Neuronal stem cell (in vitro differentiated cells): ENCODE measurements at regions not wholly inside any gene's neighbourhood (a gene's known extent, or its start where the extent isn't known, plus 50 kb on each side); places are given as distances from the start of the nearest gene placed in this dataset.

Experiments used
- DNase-seq: peaks from one replicate; pipeline ENCODE4 v3.0.0-alpha.2; 2013; ENCODE audit warnings: low spot score
- H2AFZ ChIP-seq: one replicate; pipeline ENCODE4 v1.6.1; 2013; ENCODE audit warnings: mild to moderate bottlenecking, low read length, inconsistent platforms
- H2AK5ac ChIP-seq: 2 replicates; pipeline ENCODE4 v1.6.1; 2013; ENCODE audit warnings: low read depth, mild to moderate bottlenecking, inconsistent platforms, low read length, moderate library complexity, mixed read lengths
- H2BK120ac ChIP-seq: 2 replicates; pipeline ENCODE4 v1.6.1; 2013; ENCODE audit warnings: low read depth, mild to moderate bottlenecking, inconsistent platforms, low read length, moderate library complexity, mixed read lengths
- H2BK12ac ChIP-seq: one replicate; pipeline ENCODE4 v1.6.1; 2013; ENCODE audit warnings: low read length, inconsistent platforms
- H2BK15ac ChIP-seq: 2 replicates; pipeline ENCODE4 v1.6.1; 2013; ENCODE audit warnings: mild to moderate bottlenecking, low read length, inconsistent platforms, mixed read lengths
- H2BK5ac ChIP-seq: one replicate; pipeline ENCODE4 v1.6.1; 2013; ENCODE audit warnings: inconsistent platforms, mild to moderate bottlenecking, low read length, moderate library complexity
- H3K14ac ChIP-seq: one replicate; pipeline ENCODE4 v1.6.1; 2013; ENCODE audit warnings: low read length, inconsistent platforms
- H3K18ac ChIP-seq: 2 replicates; pipeline ENCODE4 v1.6.1; 2013; ENCODE audit warnings: low read length, inconsistent platforms
- H3K23ac ChIP-seq: 2 replicates; pipeline ENCODE4 v1.6.1; 2013; ENCODE audit warnings: low read depth, mild to moderate bottlenecking, mixed read lengths, low read length, inconsistent platforms; ENCODE audit not compliant: poor library complexity
- H3K27ac ChIP-seq: replicated peaks from 3 replicates; pipeline ENCODE4 v1.5.1; 2013; ENCODE audit warnings: low read length, inconsistent platforms
- H3K27me3 ChIP-seq, 3 experiments: 2 replicates each; pipeline ENCODE4 v1.6.1; 2013; ENCODE audit warnings: low read length in 3 of 3, mild to moderate bottlenecking in 2 of 3, inconsistent platforms in 1 of 3, low read depth in 1 of 3, mixed read lengths in 1 of 3, moderate library complexity in 1 of 3; ENCODE audit not compliant: control insufficient read depth in 3 of 3, insufficient read depth in 3 of 3
- H3K36me3 ChIP-seq, 2 donors: replicated peaks in 1 of 2; 2 replicates each; pipeline ENCODE4 v1.6.1; 2013; ENCODE audit warnings: low read length in 2 of 2; ENCODE audit not compliant: control insufficient read depth in 2 of 2, insufficient read depth in 2 of 2
- H3K4ac ChIP-seq: 2 replicates; pipeline ENCODE4 v1.6.1; 2013; ENCODE audit warnings: inconsistent platforms, mild to moderate bottlenecking, low read length, moderate library complexity
- H3K4me1 ChIP-seq, 2 donors: 1 replicate in 1 of 2; 2 replicates in 1 of 2; pipeline ENCODE4 v1.6.1; 2013; ENCODE audit warnings: low read length in 2 of 2, low read depth in 1 of 2; ENCODE audit not compliant: control insufficient read depth in 2 of 2, insufficient read depth in 1 of 2
- H3K4me2 ChIP-seq: one replicate; pipeline ENCODE4 v1.6.1; 2013; ENCODE audit warnings: mild to moderate bottlenecking, low read length, inconsistent platforms; ENCODE audit not compliant: insufficient read depth, poor library complexity, severe bottlenecking
- H3K4me3 ChIP-seq, 2 donors: 2 replicates each; pipeline ENCODE4 v1.5.1; 2013; ENCODE audit warnings: low read length in 2 of 2, mild to moderate bottlenecking in 2 of 2, inconsistent platforms in 1 of 2, moderate library complexity in 1 of 2
- H3K79me1 ChIP-seq: one replicate; pipeline ENCODE4 v1.6.1; 2013; ENCODE audit warnings: low read depth, mild to moderate bottlenecking, inconsistent platforms, low read length, moderate library complexity
- H3K9ac ChIP-seq: one replicate; pipeline ENCODE4 v1.6.1; 2013; ENCODE audit warnings: mild to moderate bottlenecking, low read depth, low read length, inconsistent platforms; ENCODE audit not compliant: poor library complexity
- H3K9me3 ChIP-seq, 2 donors: replicated peaks in 1 of 2; 2 replicates each; pipeline versions ENCODE3 to v1.6.1; 2013; ENCODE audit warnings: low read length in 2 of 2, mild to moderate bottlenecking in 2 of 2, inconsistent platforms in 1 of 2, low read depth in 1 of 2, mixed read lengths in 1 of 2, moderate library complexity in 1 of 2; ENCODE audit not compliant: control insufficient read depth in 2 of 2, insufficient read depth in 1 of 2
- H4K8ac ChIP-seq: one replicate; pipeline ENCODE4 v1.6.1; 2013; ENCODE audit warnings: low read depth, mild to moderate bottlenecking, inconsistent platforms, low read length, moderate library complexity
- H4K91ac ChIP-seq: one replicate; pipeline ENCODE4 v1.6.1; 2013; ENCODE audit warnings: low read length, low read depth, mild to moderate bottlenecking, inconsistent platforms; ENCODE audit not compliant: poor library complexity
- WGBS, 2 donors: extraction: QIAGEN DNeasy Blood & Tissue Kit; methylation state at CpG; one replicate each; pipeline ENCODE4 v1.1.7; 2013; ENCODE audit warnings: missing lambda C conversion rate in 2 of 2, mixed read lengths in 1 of 2; ENCODE audit not compliant: insufficient read length in 2 of 2, insufficient replicate concordance in 1 of 2; ENCODE audit errors: extremely low coverage in 2 of 2; 5-methylcytosine and 5-hydroxymethylcytosine counted together

DNA sequence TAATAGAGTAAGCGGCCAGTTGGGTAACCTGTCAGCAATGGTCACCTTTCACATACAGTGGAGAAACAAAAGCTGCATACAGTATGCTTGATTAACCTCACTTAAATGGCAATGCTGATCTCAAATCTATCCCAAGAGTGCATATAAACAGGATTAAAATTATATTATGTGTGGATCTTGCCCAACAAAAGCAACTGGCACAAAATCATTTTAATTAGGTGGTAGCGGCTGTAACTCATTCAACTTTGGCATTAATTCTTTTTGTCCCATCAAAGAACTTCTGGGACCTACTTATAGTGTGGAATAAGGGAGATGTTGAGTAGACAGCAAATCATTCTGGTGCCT is 167.8 kb upstream of the VRK2 start:
- H2AFZ ChIP-seq, result no peak overlapping the region
- no peak overlapping the region for H3K4ac ChIP-seq
- no peak overlapping the region for H3K4me2 ChIP-seq
- H3K9ac ChIP-seq, result no peak overlapping the region
- no peak overlapping the region for H4K8ac ChIP-seq
- H4K91ac ChIP-seq, result no peak overlapping the region
- H2BK5ac ChIP-seq, result no peak overlapping the region
- no peak overlapping the region for H2BK15ac ChIP-seq
- no peak overlapping the region for H2BK12ac ChIP-seq
- H3K9me3 ChIP-seq, result no peaks in the 10 kb centered on the region
- no peak overlapping the region for H2AK5ac ChIP-seq
- H3K79me1 ChIP-seq, result no peaks in the 10 kb centered on the region
- H3K36me3 ChIP-seq, result no peaks in the 10 kb centered on the region
- H3K27ac ChIP-seq, result no peak overlapping the region
- H3K18ac ChIP-seq, result no peak overlapping the region
- H3K27me3 ChIP-seq, result no peaks in the 10 kb centered on the region
- WGBS, 2 donors, result no CpG with 5 or more reads among the region's 2 CpGs
- no peak overlapping the region for H2BK120ac ChIP-seq
- no peaks in the 10 kb centered on the region for H3K4me1 ChIP-seq
- DNase-seq, result no peak
- no peak overlapping the region for H3K14ac ChIP-seq
- no peak overlapping the region for H3K4me3 ChIP-seq
- no peak overlapping the region for H3K23ac ChIP-seq

DNA sequence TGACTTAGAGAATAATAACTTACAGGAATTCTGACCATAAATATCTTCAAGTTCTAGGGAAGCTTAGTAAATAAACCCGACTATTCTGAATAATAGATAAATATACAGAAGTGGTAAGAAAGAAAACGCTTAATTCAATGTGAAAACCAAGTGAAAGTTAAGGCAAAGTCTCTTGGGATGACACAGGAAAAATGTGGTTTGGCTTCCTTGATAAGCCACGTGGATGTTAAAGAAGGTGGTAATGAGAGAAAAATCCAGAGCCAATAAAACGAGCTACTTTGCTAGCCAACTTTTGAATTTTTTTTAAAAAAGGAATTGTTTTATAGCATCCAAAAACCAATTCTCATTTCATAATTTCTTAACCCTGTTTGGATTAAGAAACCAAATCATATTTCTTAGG is 166.2 kb upstream of the VRK2 start:
- Histone ChIP-seq H3K23ac (no peak overlapping the region), H3K27ac (no peak overlapping the region), H3K27me3 (no peaks in the 10 kb centered on the region), H3K9ac (no peak overlapping the region), H4K8ac (no peak overlapping the region), H3K4me2 (no peak overlapping the region), H3K4me3 (no peak overlapping the region), H3K14ac (no peak overlapping the region), H3K4ac (no peak overlapping the region), H3K9me3 (no peaks in the 10 kb centered on the region), H2BK12ac (no peak overlapping the region), H3K36me3 (no peaks in the 10 kb centered on the region), H3K79me1 (no peaks in the 10 kb centered on the region), H2BK15ac (no peak overlapping the region), H2BK120ac (no peak overlapping the region), H3K18ac (no peak overlapping the region), H2AFZ (no peak overlapping the region), H3K4me1 (no peaks in the 10 kb centered on the region), H2BK5ac (no peak overlapping the region), H4K91ac (no peak overlapping the region), H2AK5ac (no peak overlapping the region)
- no peak for DNase-seq
- WGBS, 2 donors, result no CpG with 5 or more reads among the region's 4 CpGs

DNA sequence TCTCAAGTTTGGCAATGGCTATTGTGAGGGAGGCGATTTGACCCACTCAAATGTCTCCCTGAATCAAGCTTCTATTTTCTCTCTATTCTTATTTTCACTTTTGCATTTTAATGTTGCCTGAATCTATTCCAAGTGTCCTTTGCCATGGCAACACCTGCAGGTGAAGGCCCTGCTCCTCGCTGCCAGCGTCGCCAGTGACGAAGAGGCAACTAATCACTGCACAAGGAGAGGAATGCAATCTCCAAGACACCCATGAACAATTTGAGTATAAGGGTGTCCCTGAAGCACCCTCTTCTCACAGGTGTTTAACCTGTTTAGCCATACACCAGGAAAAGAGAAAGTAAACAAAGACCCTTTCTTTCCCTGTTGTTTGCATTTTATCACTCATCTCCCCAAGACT is 165.6 kb upstream of the VRK2 start:
- Histone ChIP-seq H3K18ac (no peak overlapping the region), H3K4me1 (no peaks in the 10 kb centered on the region), H3K9ac (no peak overlapping the region)

DNA sequence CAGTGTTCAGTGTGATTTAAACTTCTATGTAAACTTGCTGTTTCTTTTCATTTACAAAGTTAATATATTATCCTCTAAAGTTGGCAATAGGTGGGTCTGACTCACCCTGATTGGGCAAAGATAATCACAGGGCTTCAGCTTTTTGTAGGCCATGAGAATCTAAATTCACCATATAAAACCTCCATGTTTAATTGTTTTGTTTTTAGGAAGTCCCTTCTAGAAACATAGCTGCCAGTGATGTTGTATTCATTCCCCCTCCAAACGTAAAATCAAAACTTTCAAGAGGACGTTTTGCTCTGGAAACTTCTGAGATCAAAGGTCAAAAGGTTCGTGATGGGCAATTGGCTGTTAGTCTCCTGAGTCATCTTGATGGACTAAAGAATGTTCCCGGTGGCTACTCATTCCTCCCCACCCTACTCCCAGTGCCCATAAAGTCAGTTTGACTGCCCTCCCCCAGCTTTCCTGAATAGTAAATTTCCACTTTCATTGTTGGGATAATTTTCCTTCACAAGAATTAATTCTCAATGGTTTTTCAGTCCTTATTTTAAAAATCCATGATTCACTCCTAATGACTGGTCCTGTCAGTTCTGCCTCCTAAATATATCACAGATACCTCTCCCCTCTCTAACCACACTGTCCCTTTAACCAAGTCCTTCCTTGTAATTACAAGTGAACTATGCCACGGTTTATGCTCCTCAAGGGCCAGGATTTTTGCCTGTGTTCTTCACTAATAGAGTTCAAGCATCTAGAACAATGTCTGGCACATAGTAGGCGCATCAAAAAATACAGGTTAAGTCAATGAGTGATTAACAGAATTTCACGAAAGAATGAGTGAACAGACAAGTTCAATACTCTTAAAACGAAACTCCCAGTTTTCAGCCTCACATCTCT is 164.4 kb upstream of the VRK2 start:
- Histone ChIP-seq H2BK5ac (no peak overlapping the region), H2AFZ (no peak overlapping the region), H3K23ac (no peak overlapping the region), H3K14ac (no peak overlapping the region), H3K18ac (no peak overlapping the region), H3K9ac (no peak overlapping the region), H4K91ac (no peak overlapping the region), H3K27me3 (no peaks in the 10 kb centered on the region), H2BK120ac (no peak overlapping the region), H3K79me1 (no peaks in the 10 kb centered on the region), H2BK15ac (no peak overlapping the region), H3K9me3 (no peaks in the 10 kb centered on the region), H2BK12ac (no peak overlapping the region), H2AK5ac (no peak overlapping the region), H4K8ac (no peak overlapping the region), H3K4me2 (no peak overlapping the region), H3K4me1 (no peaks in the 10 kb centered on the region), H3K4ac (no peak overlapping the region), H3K36me3 (no peaks in the 10 kb centered on the region), H3K4me3 (no peak overlapping the region), H3K27ac (no peak overlapping the region)
- no CpG with 5 or more reads among the region's 8 CpGs for WGBS, 2 donors
- no peak for DNase-seq

More for the DNA sequence above, 165.6 kb upstream of the VRK2 start:
- Histone ChIP-seq H3K36me3 (no peaks in the 10 kb centered on the region), H2BK120ac (no peak overlapping the region), H3K23ac (no peak overlapping the region), H3K9me3 (no peaks in the 10 kb centered on the region), H3K4me3 (no peak overlapping the region), H4K91ac (no peak overlapping the region), H2BK15ac (no peak overlapping the region), H3K4ac (no peak overlapping the region), H3K27ac (no peak overlapping the region), H2AFZ (no peak overlapping the region), H3K14ac (no peak overlapping the region), H2AK5ac (no peak overlapping the region), H2BK5ac (no peak overlapping the region), H3K4me2 (no peak overlapping the region), H4K8ac (no peak overlapping the region), H2BK12ac (no peak overlapping the region), H3K79me1 (no peaks in the 10 kb centered on the region), H3K27me3 (no peaks in the 10 kb centered on the region)
- WGBS, 2 donors, result no CpG with 5 or more reads among the region's 5 CpGs
- no peak for DNase-seq
